CD14-positive monocyte (primary cell): ENCODE measurements at regions not wholly inside any gene's neighbourhood (a gene's known extent, or its start where the extent isn't known, plus 50 kb on each side); places are given as distances from the start of the nearest gene placed in this dataset.

ENCODE experiments used
- DNase-seq, 3 donors: peaks; one replicate each; pipeline ENCODE4 v3.0.0-alpha.2; 2011 to 2022
- H2AFZ ChIP-seq: 2 replicates; pipeline ENCODE4 v1.6.0; 2012; ENCODE audit warnings: mild to moderate bottlenecking, low read depth, low read length, inconsistent platforms; ENCODE audit not compliant: insufficient read depth, poor library complexity, severe bottlenecking
- H3K27ac ChIP-seq, 2 donors: 1 replicate in 1 of 2; 2 replicates in 1 of 2; pipeline ENCODE4 v1.5.1; 2012 to 2013; ENCODE audit warnings: low read length in 2 of 2, control low read depth in 1 of 2, inconsistent platforms in 1 of 2, low read depth in 1 of 2, mild to moderate bottlenecking in 1 of 2
- H3K27me3 ChIP-seq, 2 donors: one replicate each; pipeline versions ENCODE4 v1.6.0 to v1.6.1; 2011 to 2013; ENCODE audit warnings: low read length in 2 of 2; ENCODE audit not compliant: control insufficient read depth in 2 of 2, insufficient read depth in 2 of 2
- H3K36me3 ChIP-seq, 2 donors: replicated peaks in 1 of 2; 1 replicate in 1 of 2; 2 replicates in 1 of 2; pipeline versions ENCODE4 v1.5.1 to v1.6.1; 2012 to 2013; ENCODE audit warnings: low read length in 2 of 2, control low read depth in 1 of 2, inconsistent platforms in 1 of 2, mild to moderate bottlenecking in 1 of 2; ENCODE audit not compliant: insufficient read depth in 2 of 2, control insufficient read depth in 1 of 2
- H3K4me1 ChIP-seq, 2 donors: 1 replicate in 1 of 2; 2 replicates in 1 of 2; pipeline versions ENCODE4 v1.5.1 to v1.6.1; 2012 to 2013; ENCODE audit warnings: low read length in 2 of 2, control low read depth in 1 of 2, inconsistent platforms in 1 of 2, mild to moderate bottlenecking in 1 of 2, moderate library complexity in 1 of 2; ENCODE audit not compliant: insufficient read depth in 2 of 2, control insufficient read depth in 1 of 2
- H3K4me2 ChIP-seq: replicated peaks from 2 replicates; pipeline ENCODE3; 2012; ENCODE audit warnings: low read length, moderate library complexity, mild to moderate bottlenecking; ENCODE audit not compliant: poor library complexity, severe bottlenecking; ENCODE audit errors: extremely low read depth
- H3K4me3 ChIP-seq, 3 experiments: fragments of 200-600 bp in 1 of 3; sonication (generic) in 1 of 3; replicated peaks in 1 of 3; 1 replicate in 2 of 3; 2 replicates in 1 of 3; pipeline ENCODE4 v1.5.1; 2011 to 2013; ENCODE audit warnings: low read length in 3 of 3, mild to moderate bottlenecking in 3 of 3, control low read depth in 2 of 3, low read depth in 2 of 3, inconsistent platforms in 1 of 3, moderate library complexity in 1 of 3
- H3K79me2 ChIP-seq: 2 replicates; pipeline ENCODE4 v1.6.0; 2012; ENCODE audit warnings: mild to moderate bottlenecking, control low read depth, inconsistent platforms, low read length, moderate library complexity; ENCODE audit not compliant: insufficient read depth
- H3K9ac ChIP-seq: 2 replicates; pipeline ENCODE4 v1.6.0; 2017; ENCODE audit warnings: low read length, mild to moderate bottlenecking; ENCODE audit not compliant: insufficient read depth, poor library complexity, severe bottlenecking
- H3K9me3 ChIP-seq, 2 donors: replicated peaks in 1 of 2; 1 replicate in 1 of 2; 2 replicates in 1 of 2; pipeline versions ENCODE4 v1.5.1 to v1.6.1; 2012 to 2013; ENCODE audit warnings: low read length in 2 of 2, control low read depth in 1 of 2; ENCODE audit not compliant: control insufficient read depth in 1 of 2, insufficient read depth in 1 of 2
- H4K20me1 ChIP-seq: 2 replicates; pipeline ENCODE4 v1.6.0; 2012; ENCODE audit warnings: mild to moderate bottlenecking, low read length, control low read depth, moderate library complexity; ENCODE audit not compliant: insufficient read depth
- H3K27ac Mint-ChIP-seq, 7 donors: one replicate each; pipeline ENCODE4 v1.8.0; 2020; ENCODE audit warnings: mild to moderate bottlenecking in 7 of 7, mixed read lengths in 7 of 7, moderate library complexity in 6 of 7, inconsistent platforms in 2 of 7
- H3K27me3 Mint-ChIP-seq, 3 donors: one replicate each; pipeline ENCODE4 v1.8.0; 2021 to 2022; ENCODE audit warnings: low read depth in 3 of 3, mild to moderate bottlenecking in 3 of 3, mixed read lengths in 3 of 3, moderate library complexity in 3 of 3, inconsistent platforms in 1 of 3
- H3K36me3 Mint-ChIP-seq, 2 donors: one replicate each; pipeline ENCODE4 v1.8.0; 2020; ENCODE audit warnings: mixed read lengths in 2 of 2, inconsistent platforms in 1 of 2, mild to moderate bottlenecking in 1 of 2
- H3K4me1 Mint-ChIP-seq: one replicate; pipeline ENCODE4 v1.8.0; 2020; ENCODE audit warnings: mild to moderate bottlenecking, mixed read lengths
- H3K4me3 Mint-ChIP-seq, 2 donors: one replicate each; pipeline ENCODE4 v1.8.0; 2020; ENCODE audit warnings: mild to moderate bottlenecking in 2 of 2, mixed read lengths in 2 of 2, moderate library complexity in 1 of 2
- H3K9me3 Mint-ChIP-seq, 7 donors: one replicate each; pipeline ENCODE4 v1.8.0; 2020 to 2022; ENCODE audit warnings: mixed read lengths in 7 of 7, mild to moderate bottlenecking in 6 of 7, moderate library complexity in 6 of 7, inconsistent platforms in 2 of 7
- WGBS: methylation state at CpG from one replicate; pipeline ENCODE4 v1.1.5; 2013; ENCODE audit warnings: missing lambda C conversion rate; ENCODE audit not compliant: insufficient coverage; 5-methylcytosine and 5-hydroxymethylcytosine counted together
- intact Hi-C, 2 donors: fragments of 100-400 bp; cut with micrococcal nuclease; formaldehyde crosslinking; loops; one replicate each; pipeline versions ENCODE4 v1.15.0 to v1.15.1; 2023
- TF ChIP-seq, protein P1 (sequence below): fragments of 200-600 bp; IDR thresholded peaks from one replicate; pipeline ENCODE4 v1.8.0; 2022; ENCODE audit warnings: antibody characterized with exemption, mild to moderate bottlenecking

- Histone ChIP-seq H3K79me2 (no peaks in the 10 kb centered on the region), H3K27me3 (no peaks in the 10 kb centered on the region), H3K9me3 (no peaks in the 10 kb centered on the region), H3K36me3 (no peaks in the 10 kb centered on the region), H3K4me2 (no peak overlapping the region), H2AFZ (no peak overlapping the region), H3K4me3 (no peak overlapping the region), H3K4me1 (no peaks in the 10 kb centered on the region), H3K27ac (no peak overlapping the region), H3K9ac (no peak overlapping the region), H4K20me1 (no peaks in the 10 kb centered on the region)
- H3K4me3 Mint-ChIP-seq: no peak overlapping the region
- H3K9me3 Mint-ChIP-seq: peaks cover 0 to 6% (median 0%) of the 10 kb centered on the region in 7 donors
- TF ChIP-seq, protein P1, sequence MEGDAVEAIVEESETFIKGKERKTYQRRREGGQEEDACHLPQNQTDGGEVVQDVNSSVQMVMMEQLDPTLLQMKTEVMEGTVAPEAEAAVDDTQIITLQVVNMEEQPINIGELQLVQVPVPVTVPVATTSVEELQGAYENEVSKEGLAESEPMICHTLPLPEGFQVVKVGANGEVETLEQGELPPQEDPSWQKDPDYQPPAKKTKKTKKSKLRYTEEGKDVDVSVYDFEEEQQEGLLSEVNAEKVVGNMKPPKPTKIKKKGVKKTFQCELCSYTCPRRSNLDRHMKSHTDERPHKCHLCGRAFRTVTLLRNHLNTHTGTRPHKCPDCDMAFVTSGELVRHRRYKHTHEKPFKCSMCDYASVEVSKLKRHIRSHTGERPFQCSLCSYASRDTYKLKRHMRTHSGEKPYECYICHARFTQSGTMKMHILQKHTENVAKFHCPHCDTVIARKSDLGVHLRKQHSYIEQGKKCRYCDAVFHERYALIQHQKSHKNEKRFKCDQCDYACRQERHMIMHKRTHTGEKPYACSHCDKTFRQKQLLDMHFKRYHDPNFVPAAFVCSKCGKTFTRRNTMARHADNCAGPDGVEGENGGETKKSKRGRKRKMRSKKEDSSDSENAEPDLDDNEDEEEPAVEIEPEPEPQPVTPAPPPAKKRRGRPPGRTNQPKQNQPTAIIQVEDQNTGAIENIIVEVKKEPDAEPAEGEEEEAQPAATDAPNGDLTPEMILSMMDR: no peak
- H3K27ac Mint-ChIP-seq: no peak overlapping the region
- H3K4me1 Mint-ChIP-seq: no peaks in the 10 kb centered on the region
- intact Hi-C loops: loop anchor here in 1 of 2 donors (10.0 kb wide), 1 partner anchor 57 kb away; no protein-coding TSS in a partner anchor
- no peaks in the 10 kb centered on the region for H3K27me3 Mint-ChIP-seq
- DNase-seq: no peak
- no CpG with 5 or more reads among the region's 10 CpGs for WGBS
- no peaks in the 10 kb centered on the region for H3K36me3 Mint-ChIP-seq
Measured at GRCh38 chr21:14657241-14658008, 111.3 kb upstream of the SAMSN1 start.

DNA sequence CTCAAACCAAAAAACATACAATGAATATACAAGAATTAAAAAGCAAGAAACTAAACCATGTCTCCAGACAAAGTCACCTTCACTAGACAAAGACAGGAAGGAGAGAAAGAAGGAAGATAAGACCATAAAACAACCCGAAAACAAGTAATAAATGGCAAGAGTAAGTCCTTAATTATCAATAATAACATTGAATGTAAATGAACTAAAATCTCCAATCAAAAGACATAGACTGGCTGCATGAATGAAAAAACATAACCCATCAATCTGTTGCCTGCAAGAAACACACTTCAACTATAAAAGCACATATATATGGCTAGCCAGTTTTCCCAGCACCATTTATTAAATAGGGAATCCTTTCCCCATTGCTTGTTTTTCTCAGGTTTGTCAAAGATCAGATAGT lies 100.8 kb upstream of the SAMSN1 start:
- Histone ChIP-seq H3K4me1 (no peaks in the 10 kb centered on the region), H3K79me2 (no peaks in the 10 kb centered on the region), H3K36me3 (no peaks in the 10 kb centered on the region), H3K4me3 (no peak overlapping the region), H3K9me3 (peaks cover 9 to 16% of the 10 kb centered on the region in 2 donors), H4K20me1 (no peaks in the 10 kb centered on the region), H3K27me3 (no peaks in the 10 kb centered on the region), H2AFZ (no peak overlapping the region), H3K4me2 (no peak overlapping the region), H3K9ac (no peak overlapping the region), H3K27ac (no peak overlapping the region)
- no peak for DNase-seq
- Mint-ChIP-seq H3K27me3 (no peaks in the 10 kb centered on the region), H3K4me3 (no peak overlapping the region), H3K4me1 (no peaks in the 10 kb centered on the region), H3K36me3 (peaks cover 0 to 3% of the 10 kb centered on the region in 2 donors), H3K9me3 (peaks cover 11 to 26% (median 18%) of the 10 kb centered on the region in 7 donors), H3K27ac (no peak overlapping the region)
- intact Hi-C loops: no loop called here
- TF ChIP-seq, protein P1: no peak
- no CpG with 5 or more reads among the region's 1 CpG for WGBS
